Cardiac septum (tissue), 1 donor: ENCODE measurements at regions not wholly inside any gene's neighbourhood (a gene's known extent, or its start where the extent isn't known, plus 50 kb on each side); places are given as distances from the start of the nearest gene placed in this dataset.
"Not testable (repeated sequence)": the region's sequence is repeated elsewhere in the genome, so short reads cannot be mapped to it uniquely, and the experiment has no call there.

ENCODE experiments used
- DNase-seq: peaks from one replicate; pipeline ENCODE4 v3.0.0-alpha.2; 2020; ENCODE audit warnings: low spot score
- intact Hi-C: fragments of 100-400 bp; cut with DNase I; formaldehyde crosslinking; loops from one replicate; pipeline ENCODE4 v1.14.0; 2022
- donor health status: DM: no; HTN: no; CAD: no.

DNA sequence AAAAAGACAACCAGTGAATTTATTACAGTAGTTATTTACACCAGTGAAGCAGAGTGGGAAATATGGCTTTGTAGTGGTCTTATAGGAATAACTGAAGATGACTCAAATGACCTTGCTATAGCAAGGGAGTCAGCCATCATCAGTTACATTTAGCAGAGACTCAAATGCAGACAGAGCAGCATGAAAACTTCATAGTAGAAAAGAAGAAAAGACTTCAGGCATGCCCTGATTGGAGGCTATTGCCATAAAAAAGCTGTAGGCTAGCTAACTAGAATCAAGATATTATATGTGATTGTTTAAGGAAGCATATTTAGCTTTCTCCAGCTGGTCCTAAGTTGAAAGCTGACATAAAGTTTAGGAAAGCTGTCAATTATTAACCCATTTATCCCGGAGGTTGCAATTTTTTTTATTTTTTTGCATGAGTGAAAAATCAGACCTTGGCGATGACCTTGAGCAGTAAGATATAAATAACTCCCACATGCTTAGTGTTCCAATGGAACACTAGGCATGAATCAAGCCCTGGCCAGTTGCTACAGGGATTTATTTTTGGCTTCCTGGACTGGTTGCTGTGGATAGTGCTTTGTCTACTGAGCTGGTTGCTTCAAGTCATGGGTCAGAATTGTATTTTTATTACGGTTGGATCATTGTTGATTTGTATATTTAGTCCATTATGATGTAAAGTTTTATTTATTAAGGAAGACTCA is 675.6 kb upstream of the VRK2 start:
- DNase-seq, result no peak
- intact Hi-C loops, result loop anchor here (10.0 kb wide), 1 partner anchor 156 kb away; no protein-coding TSS in a partner anchor

- intact Hi-C loops, result loop anchor here (10.0 kb wide), 1 partner anchor 158 kb away; no protein-coding TSS in a partner anchor
- no peak for DNase-seq
Observed at GRCh38 chr2:57372237-57372984, 674.2 kb upstream of the VRK2 start.

- no peak for DNase-seq
- intact Hi-C loops, result loop anchor here (10.0 kb wide), 1 partner anchor 159 kb away; no protein-coding TSS in a partner anchor
Observed at GRCh38 chr2:57373530-57373929, 673.1 kb upstream of the VRK2 start.

DNA sequence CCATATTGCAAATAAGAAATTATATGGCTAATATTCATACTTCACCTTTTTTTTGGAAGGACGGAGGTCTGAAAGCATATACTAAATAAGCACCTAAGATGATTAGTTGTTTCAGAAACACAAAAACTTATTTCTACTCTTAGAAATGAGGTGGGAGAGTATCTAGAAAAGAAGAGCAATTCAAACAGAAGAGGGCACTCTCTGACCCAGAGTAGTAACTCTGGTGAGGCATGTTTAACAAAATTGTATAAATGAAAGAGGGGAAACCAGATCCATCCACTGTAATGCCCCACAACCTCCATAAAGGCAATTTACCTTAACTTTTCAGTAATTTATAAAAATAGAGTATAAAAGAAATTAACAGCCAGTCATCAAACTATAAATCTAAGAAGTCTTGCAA is 669.6 kb upstream of the VRK2 start:
- intact Hi-C loops, result loop anchor here (10.0 kb wide), 1 partner anchor 162 kb away; no protein-coding TSS in a partner anchor
- DNase-seq, result no peak

DNA sequence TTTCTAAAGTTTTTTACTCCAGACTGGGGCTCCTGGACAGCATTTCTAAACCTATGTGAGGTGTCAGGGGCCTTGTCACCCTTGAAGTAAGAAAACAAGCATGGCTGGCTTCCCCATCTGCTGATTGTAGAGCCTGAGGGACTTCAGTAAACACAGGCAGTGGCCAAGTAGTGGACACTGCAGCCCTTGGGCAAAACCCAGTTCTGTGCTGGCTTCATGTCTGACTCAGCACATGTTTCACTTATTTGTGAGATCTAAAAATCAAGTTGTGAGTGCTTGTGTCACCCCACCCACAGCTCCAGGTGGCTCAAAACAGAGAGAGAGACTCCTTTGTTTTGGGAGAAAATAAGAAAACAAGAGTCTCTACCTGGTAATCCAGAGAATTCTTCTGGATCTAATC is 660.3 kb upstream of the VRK2 start:
- intact Hi-C loops, result no loop called here

DNA sequence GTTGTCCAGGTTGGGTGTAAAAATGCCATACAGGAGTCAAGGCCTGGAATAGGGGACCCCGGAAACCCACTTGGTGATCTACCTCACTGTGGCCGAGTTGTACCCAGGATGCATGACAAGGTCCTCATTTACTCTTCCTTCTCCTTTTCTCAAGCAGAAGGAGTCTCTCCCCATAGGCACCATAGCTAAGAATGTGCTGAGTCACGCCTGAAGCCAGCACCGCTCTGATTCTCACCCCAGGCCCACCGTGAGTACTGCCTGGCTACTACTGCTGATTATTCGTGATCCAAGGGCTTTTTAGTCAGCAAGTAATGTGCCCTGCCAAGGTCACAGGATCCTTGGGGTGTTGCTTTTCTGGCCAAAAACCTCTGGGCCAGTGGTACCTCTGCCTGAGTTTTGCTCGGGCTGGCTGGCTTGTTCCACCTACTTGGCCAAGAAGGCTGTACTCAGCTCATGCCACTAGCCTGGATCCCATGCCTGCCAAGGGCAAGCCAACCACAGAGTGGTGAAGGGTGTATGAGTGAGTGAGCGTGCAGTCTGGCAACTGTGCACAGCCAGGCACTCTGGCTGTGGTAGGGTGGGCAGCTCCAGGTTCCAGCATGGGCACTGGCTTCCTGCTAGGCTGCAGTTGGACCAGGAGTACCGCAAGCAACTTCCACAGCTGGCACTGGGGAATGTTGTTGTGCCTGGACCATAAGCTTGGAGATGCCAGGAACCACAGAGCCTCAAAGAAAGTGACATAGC is 650.1 kb upstream of the VRK2 start:
- intact Hi-C loops, result no loop called here

More for the DNA sequence above, 660.3 kb upstream of the VRK2 start:
- DNase-seq, result no peak

GRCh38 chr2:57397550-57398360 is 648.9 kb upstream of the VRK2 start:
- intact Hi-C loops, result no loop called here
- DNase-seq, result peak; percentile 57

More for the DNA sequence above, 650.1 kb upstream of the VRK2 start:
- DNase-seq, result peak; percentile 65

DNA sequence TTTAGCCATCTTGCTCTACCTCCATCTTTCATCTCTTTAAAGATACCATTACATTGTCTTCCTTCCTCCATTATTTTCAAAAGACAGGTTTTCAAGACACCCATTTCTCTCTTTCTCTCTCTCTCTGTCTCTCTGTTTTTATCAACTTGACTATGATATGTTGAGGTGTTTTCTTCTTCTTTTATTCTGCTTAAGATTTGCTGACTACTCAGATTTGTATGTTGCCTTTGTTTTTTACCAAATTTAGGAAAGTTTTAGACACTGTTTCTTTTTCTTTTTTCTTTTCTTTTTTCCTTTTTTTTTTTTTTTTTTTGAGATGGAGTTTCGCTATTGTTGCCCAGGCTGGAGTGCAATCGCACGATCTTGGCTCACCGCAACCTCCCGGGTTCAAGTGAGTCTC is 647.5 kb upstream of the VRK2 start:
- DNase-seq, result no peak
- intact Hi-C loops, result no loop called here

- DNase-seq, result no peak
- intact Hi-C loops, result no loop called here
Observed at GRCh38 chr2:57402096-57402495, 644.5 kb upstream of the VRK2 start.

- DNase-seq, result no peak
- intact Hi-C loops, result no loop called here
Observed at GRCh38 chr2:57402755-57403154, 643.9 kb upstream of the VRK2 start.

GRCh38 chr2:57407772-57408201 is 638.8 kb upstream of the VRK2 start:
- intact Hi-C loops, result no loop called here
- no peak for DNase-seq

- intact Hi-C loops, result no loop called here
- no peak for DNase-seq
Observed at GRCh38 chr2:57408587-57408986, 638.0 kb upstream of the VRK2 start.

GRCh38 chr2:57417007-57417406 is 629.6 kb upstream of the VRK2 start:
- intact Hi-C loops, result no loop called here
- DNase-seq, result no peak

GRCh38 chr2:57418859-57419346 is 627.7 kb upstream of the VRK2 start:
- DNase-seq, intact Hi-C loops: not testable (repeated sequence)

DNA sequence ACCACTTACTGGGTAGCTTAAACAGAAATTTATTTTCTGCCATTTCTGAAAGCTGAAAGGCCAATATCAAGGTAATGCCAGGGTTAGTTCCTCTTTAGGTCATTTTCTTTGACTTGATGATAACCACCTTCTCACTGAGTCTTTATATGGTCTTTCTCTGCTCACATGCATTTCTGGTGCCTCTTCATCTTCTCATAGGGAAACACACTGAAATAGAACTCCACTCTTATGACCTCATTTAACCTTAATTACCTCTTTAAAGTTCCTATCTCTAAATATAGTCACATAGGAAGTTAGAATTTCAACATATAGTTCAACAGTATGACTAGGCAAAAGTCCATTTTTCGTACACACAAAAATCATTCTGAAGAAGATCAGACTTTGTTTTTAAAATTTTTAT is 616.8 kb upstream of the VRK2 start:
- DNase-seq, result no peak
- intact Hi-C loops, result no loop called here

GRCh38 chr2:57432528-57432927 is 614.1 kb upstream of the VRK2 start:
- DNase-seq, result no peak
- intact Hi-C loops, result no loop called here

DNA sequence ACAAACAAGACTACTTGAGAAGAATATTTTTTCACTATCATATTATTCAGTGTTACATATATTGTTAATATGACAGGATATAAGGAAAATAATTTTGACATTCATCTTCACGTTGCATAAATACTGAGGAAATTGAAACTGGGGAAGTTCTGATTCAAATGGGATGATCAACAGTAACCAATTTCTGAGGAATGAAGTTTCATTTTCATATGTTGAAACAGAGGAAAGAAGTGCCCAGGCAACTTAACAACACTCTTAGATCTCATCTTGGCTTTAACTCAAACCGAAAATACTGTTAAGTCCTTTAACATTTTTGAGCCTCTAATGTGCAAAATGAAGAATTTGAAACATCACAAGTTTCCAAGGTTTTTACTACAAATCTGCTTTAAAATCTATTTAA is 612.2 kb upstream of the VRK2 start:
- intact Hi-C loops, result no loop called here
- no peak for DNase-seq

- intact Hi-C loops, result no loop called here
- DNase-seq, result no peak
Observed at GRCh38 chr2:57434972-57435371, 611.6 kb upstream of the VRK2 start.

GRCh38 chr2:57437077-57437476 is 609.5 kb upstream of the VRK2 start:
- DNase-seq, result no peak
- intact Hi-C loops, result no loop called here
